ENCODE measurements at regions not wholly inside any gene's neighbourhood (a gene's known extent, or its start where the extent isn't known, plus 50 kb on each side); places are given as distances from the start of the nearest gene placed in this dataset.

DNA sequence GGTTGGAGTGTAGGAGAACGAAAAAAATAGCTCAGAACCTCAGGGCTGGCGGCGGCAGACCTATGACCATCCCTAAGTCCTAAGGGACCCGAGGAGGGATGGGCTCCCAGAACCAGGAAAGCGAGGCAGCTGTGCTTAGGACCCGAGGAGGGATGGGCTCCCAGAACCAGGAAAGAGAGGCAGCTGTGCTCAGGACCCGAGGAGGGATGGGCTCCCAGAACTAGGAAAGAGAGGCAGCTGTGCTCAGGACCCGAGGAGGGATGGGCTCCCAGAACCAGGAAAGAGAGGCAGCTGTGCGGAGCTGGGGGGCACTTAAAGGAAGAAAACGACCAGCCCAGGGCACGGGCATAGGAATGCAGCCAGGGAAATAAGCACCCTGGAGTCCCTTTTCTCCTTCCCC, 125.0 kb upstream of the DLG1 start:
- Mint-ChIP-seq H3K9me3 (no peaks in the 10 kb centered on the region), H3K4me3 (no peak overlapping the region), H3K4me1 (peaks cover 6 to 8% (median 8%) of the 10 kb centered on the region in 3 donors), H3K27ac (no peak overlapping the region), H3K27me3 (peaks cover 3 to 12% of the 10 kb centered on the region in 2 donors), H3K36me3 (no peaks in the 10 kb centered on the region)
- H3K27me3 ChIP-seq (replicated peaks in 1 of 2; ENCODE audit: control insufficient read depth in 2 of 2, extremely low read depth in 1 of 2, insufficient read depth in 2 of 2, low read length in 1 of 2): peaks cover 0 to 33% of the 10 kb centered on the region in 2 experiments
- no peaks in the 10 kb centered on the region for H3K9me3 ChIP-seq
- CTCF ChIA-PET: interaction anchor here in 1 of 2 donors (0.6 kb wide), 1 partner anchor 882 kb away, joined by 3 read pairs; no protein-coding TSS in a partner anchor
- WGBS (ENCODE audit: insufficient coverage): 78% methylated on average over 10 of the region's 11 CpGs
- POLR2A ChIA-PET: no interaction called here
- no peak overlapping the region for H3K27ac ChIP-seq (ENCODE audit: low read length)
- no peaks in the 10 kb centered on the region for H3K36me3 ChIP-seq (ENCODE audit: control insufficient read depth in 2 of 2, extremely low read depth in 1 of 2, insufficient read depth in 1 of 2, low read length in 1 of 2)
- H3K4me3 ChIP-seq (ENCODE audit: control insufficient read depth in 1 of 2, extremely low read depth in 1 of 2, low read length in 1 of 2): no peak overlapping the region
- DNase-seq (no peak), ATAC-seq (replicated peaks in 1 of 4) (no peak)
- H3K4me1 ChIP-seq (ENCODE audit: control insufficient read depth in 1 of 2, extremely low read depth in 1 of 2, insufficient read depth in 2 of 2, low read length in 2 of 2): peaks cover 6 to 8% of the 10 kb centered on the region in 2 experiments

DNA sequence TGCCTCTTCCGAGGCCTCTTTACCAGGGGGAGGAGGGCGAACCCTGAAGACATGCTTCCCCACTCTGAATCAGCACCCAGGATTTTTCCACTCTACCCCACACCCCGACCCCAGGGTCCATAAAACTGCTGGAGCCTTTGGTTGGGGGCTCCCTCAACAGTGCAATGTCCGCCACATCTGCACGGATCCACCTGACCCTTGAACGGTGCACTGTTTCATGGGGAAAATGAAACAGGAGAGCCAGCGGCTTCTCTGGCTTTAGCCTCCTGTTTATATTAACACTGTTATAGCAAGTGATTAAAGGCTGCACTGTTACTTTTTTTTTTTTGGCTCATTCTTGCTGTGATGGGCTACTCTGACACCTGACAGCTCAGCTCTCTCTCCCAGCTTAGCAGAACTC, 124.1 kb upstream of the DLG1 start:
- Mint-ChIP-seq H3K36me3 (no peaks in the 10 kb centered on the region), H3K4me1 (peaks cover 0 to 2% (median 2%) of the 10 kb centered on the region in 3 donors), H3K27me3 (peaks cover 3 to 12% of the 10 kb centered on the region in 2 donors), H3K9me3 (no peaks in the 10 kb centered on the region), H3K4me3 (no peak overlapping the region), H3K27ac (no peak overlapping the region)
- no peak overlapping the region for H3K4me3 ChIP-seq (ENCODE audit: control insufficient read depth in 1 of 2, extremely low read depth in 1 of 2, low read length in 1 of 2)
- ATAC-seq (replicated peaks in 1 of 4) (no peak), DNase-seq (no peak)
- no peak overlapping the region for H3K27ac ChIP-seq (ENCODE audit: low read length)
- peaks cover 0 to 2% of the 10 kb centered on the region in 2 experiments for H3K4me1 ChIP-seq (ENCODE audit: control insufficient read depth in 1 of 2, extremely low read depth in 1 of 2, insufficient read depth in 2 of 2, low read length in 2 of 2)
- ChIA-PET POLR2A (no interaction called here), CTCF (no interaction called here)
- 90% methylated on average over 4 of the region's 7 CpGs for WGBS (ENCODE audit: insufficient coverage)
- no peaks in the 10 kb centered on the region for H3K36me3 ChIP-seq (ENCODE audit: control insufficient read depth in 2 of 2, extremely low read depth in 1 of 2, insufficient read depth in 1 of 2, low read length in 1 of 2)
- H3K9me3 ChIP-seq: no peaks in the 10 kb centered on the region
- H3K27me3 ChIP-seq (replicated peaks in 1 of 2; ENCODE audit: control insufficient read depth in 2 of 2, extremely low read depth in 1 of 2, insufficient read depth in 2 of 2, low read length in 1 of 2): peaks cover 0 to 27% of the 10 kb centered on the region in 2 experiments

DNA sequence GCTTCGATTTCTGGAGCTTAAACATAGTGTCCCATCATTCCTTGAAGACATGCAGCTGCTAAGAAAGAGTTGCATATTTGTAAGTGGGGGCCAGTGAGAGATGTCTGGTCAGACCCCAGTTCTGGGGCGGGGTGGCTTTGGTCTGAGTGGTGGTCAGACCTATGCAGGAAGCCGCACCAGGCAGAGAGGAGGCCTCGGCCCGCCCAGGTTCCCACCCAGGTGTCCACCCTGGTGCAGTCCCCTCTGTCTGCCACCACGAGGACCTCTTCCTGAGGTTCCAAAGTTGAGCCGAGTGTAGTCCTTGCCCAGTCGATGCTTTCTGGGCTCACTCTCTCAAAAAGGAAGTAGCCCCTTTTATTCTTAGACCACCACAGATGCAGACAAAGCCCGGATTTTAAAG, 122.6 kb upstream of the DLG1 start:
- DNase-seq (no peak), ATAC-seq (replicated peaks in 1 of 4) (no peak)
- Mint-ChIP-seq H3K27me3 (peaks cover 3 to 12% of the 10 kb centered on the region in 2 donors), H3K4me1 (no peaks in the 10 kb centered on the region), H3K36me3 (no peaks in the 10 kb centered on the region), H3K4me3 (no peak overlapping the region), H3K9me3 (no peaks in the 10 kb centered on the region), H3K27ac (no peak overlapping the region)
- Histone ChIP-seq H3K36me3 (ENCODE audit: control insufficient read depth in 2 of 2, extremely low read depth in 1 of 2, insufficient read depth in 1 of 2, low read length in 1 of 2) (peaks cover 0 to 3% of the 10 kb centered on the region in 2 donors), H3K27me3 (replicated peaks in 1 of 2; ENCODE audit: control insufficient read depth in 2 of 2, extremely low read depth in 1 of 2, insufficient read depth in 2 of 2, low read length in 1 of 2) (peaks cover 0 to 27% of the 10 kb centered on the region in 2 experiments), H3K9me3 (no peaks in the 10 kb centered on the region), H3K4me3 (ENCODE audit: control insufficient read depth in 1 of 2, extremely low read depth in 1 of 2, low read length in 1 of 2) (no peak overlapping the region), H3K4me1 (ENCODE audit: control insufficient read depth in 1 of 2, extremely low read depth in 1 of 2, insufficient read depth in 2 of 2, low read length in 2 of 2) (peaks cover 0 to 2% of the 10 kb centered on the region in 2 experiments), H3K27ac (ENCODE audit: low read length) (no peak overlapping the region)
- 87% methylated on average over 5 of the region's 9 CpGs for WGBS (ENCODE audit: insufficient coverage)
- CTCF ChIA-PET: no interaction called here
- POLR2A ChIA-PET: no interaction called here

DNA sequence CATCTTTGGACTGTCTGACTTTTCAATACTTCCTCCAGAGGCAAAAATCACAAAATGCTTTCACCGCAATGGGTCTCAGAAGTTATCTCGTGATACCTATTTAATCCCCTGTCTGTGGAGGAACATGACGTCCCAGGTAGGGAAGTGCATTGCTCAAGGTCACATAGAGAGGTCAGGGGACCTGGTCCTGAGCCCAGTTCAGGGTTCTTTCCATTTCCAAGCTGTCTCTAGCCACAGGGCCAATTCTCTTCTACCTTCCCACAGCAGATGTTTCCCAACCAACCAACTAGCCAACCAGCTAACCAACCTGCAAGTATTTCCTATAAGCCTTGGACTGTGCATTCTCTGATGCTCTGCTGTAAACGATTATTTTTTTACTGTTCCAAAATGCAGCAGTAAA, 122.2 kb upstream of the DLG1 start:
- no peak overlapping the region for H3K4me3 Mint-ChIP-seq
- Histone ChIP-seq H3K36me3 (ENCODE audit: control insufficient read depth in 2 of 2, extremely low read depth in 1 of 2, insufficient read depth in 1 of 2, low read length in 1 of 2) (peaks cover 0 to 3% of the 10 kb centered on the region in 2 donors), H3K4me1 (ENCODE audit: control insufficient read depth in 1 of 2, extremely low read depth in 1 of 2, insufficient read depth in 2 of 2, low read length in 2 of 2) (peaks cover 0 to 2% of the 10 kb centered on the region in 2 experiments), H3K27me3 (replicated peaks in 1 of 2; ENCODE audit: control insufficient read depth in 2 of 2, extremely low read depth in 1 of 2, insufficient read depth in 2 of 2, low read length in 1 of 2) (peaks cover 0 to 26% of the 10 kb centered on the region in 2 experiments), H3K9me3 (no peaks in the 10 kb centered on the region), H3K27ac (ENCODE audit: low read length) (no peak overlapping the region), H3K4me3 (ENCODE audit: control insufficient read depth in 1 of 2, extremely low read depth in 1 of 2, low read length in 1 of 2) (no peak overlapping the region)
- no peaks in the 10 kb centered on the region for H3K9me3 Mint-ChIP-seq
- WGBS (ENCODE audit: insufficient coverage): 63% methylated on average over 4 of the region's 4 CpGs
- no peak overlapping the region for H3K27ac Mint-ChIP-seq
- DNase-seq (no peak), ATAC-seq (replicated peaks in 1 of 4) (no peak)
- CTCF ChIA-PET: no interaction called here
- H3K4me1 Mint-ChIP-seq: no peaks in the 10 kb centered on the region
- no peaks in the 10 kb centered on the region for H3K36me3 Mint-ChIP-seq
- POLR2A ChIA-PET: no interaction called here
- peaks cover 3 to 12% of the 10 kb centered on the region in 2 donors for H3K27me3 Mint-ChIP-seq

DNA sequence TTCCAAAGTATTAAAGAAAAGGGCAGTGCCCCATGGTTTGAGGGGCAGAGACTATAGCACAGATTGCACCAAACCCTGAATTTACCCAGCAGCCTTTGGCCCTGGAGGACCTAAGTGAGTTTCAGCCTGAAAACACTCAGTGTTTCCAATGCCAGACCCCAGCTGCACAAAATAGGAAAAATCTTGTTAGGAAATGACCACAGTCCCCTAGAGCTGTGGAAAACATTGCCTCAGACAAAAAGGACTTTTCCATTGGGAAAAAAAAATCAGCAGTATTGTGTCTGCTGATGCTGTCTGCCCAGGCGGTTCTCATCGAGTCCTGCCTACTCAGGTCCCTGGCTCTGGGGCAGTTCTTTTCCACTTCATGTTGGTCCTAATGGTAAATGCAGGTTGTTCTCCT, 121.7 kb upstream of the DLG1 start:
- Mint-ChIP-seq H3K36me3 (no peaks in the 10 kb centered on the region), H3K27ac (no peak overlapping the region), H3K4me1 (no peaks in the 10 kb centered on the region), H3K9me3 (no peaks in the 10 kb centered on the region), H3K27me3 (peaks cover 3 to 12% of the 10 kb centered on the region in 2 donors), H3K4me3 (no peak overlapping the region)
- Histone ChIP-seq H3K27ac (ENCODE audit: low read length) (no peak overlapping the region), H3K4me1 (ENCODE audit: control insufficient read depth in 1 of 2, extremely low read depth in 1 of 2, insufficient read depth in 2 of 2, low read length in 2 of 2) (no peaks in the 10 kb centered on the region), H3K4me3 (ENCODE audit: control insufficient read depth in 1 of 2, extremely low read depth in 1 of 2, low read length in 1 of 2) (no peak overlapping the region), H3K36me3 (ENCODE audit: control insufficient read depth in 2 of 2, extremely low read depth in 1 of 2, insufficient read depth in 1 of 2, low read length in 1 of 2) (peaks cover 0 to 3% of the 10 kb centered on the region in 2 donors), H3K27me3 (replicated peaks in 1 of 2; ENCODE audit: control insufficient read depth in 2 of 2, extremely low read depth in 1 of 2, insufficient read depth in 2 of 2, low read length in 1 of 2) (peaks cover 0 to 22% of the 10 kb centered on the region in 2 experiments), H3K9me3 (no peaks in the 10 kb centered on the region)
- ChIA-PET POLR2A (no interaction called here), CTCF (no interaction called here)
- ATAC-seq (replicated peaks in 1 of 4): no peak
- no peak for DNase-seq
- WGBS (ENCODE audit: insufficient coverage): 62% methylated on average over 2 of the region's 2 CpGs

DNA sequence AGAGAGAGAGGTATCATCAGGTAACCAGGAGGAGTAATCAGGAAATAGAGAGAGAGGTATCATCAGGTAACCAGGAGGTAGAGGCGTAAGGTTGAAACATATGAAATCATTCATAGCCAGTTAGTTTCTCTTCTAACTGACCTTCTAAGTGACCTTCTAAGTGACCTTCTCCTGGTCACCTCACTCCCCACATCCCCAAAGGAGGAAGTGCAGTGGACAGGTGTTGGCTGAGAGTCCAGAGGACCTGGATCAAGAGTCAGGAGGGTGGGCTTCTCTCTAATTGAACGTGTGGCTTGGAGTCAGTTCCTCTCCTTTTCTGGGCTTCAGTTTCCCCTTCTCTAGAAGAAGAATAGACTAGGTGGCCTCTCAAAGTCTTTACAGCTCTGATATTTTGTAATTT, 121.3 kb upstream of the DLG1 start:
- no CpG with 5 or more reads among the region's 2 CpGs for WGBS (ENCODE audit: insufficient coverage)
- ChIA-PET CTCF (no interaction called here), POLR2A (no interaction called here)
- H3K27me3 ChIP-seq (replicated peaks in 1 of 2; ENCODE audit: control insufficient read depth in 2 of 2, extremely low read depth in 1 of 2, insufficient read depth in 2 of 2, low read length in 1 of 2): peaks cover 0 to 21% of the 10 kb centered on the region in 2 experiments
- no peaks in the 10 kb centered on the region for H3K4me1 Mint-ChIP-seq
- peaks cover 0 to 3% of the 10 kb centered on the region in 2 donors for H3K36me3 ChIP-seq (ENCODE audit: control insufficient read depth in 2 of 2, extremely low read depth in 1 of 2, insufficient read depth in 1 of 2, low read length in 1 of 2)
- no peaks in the 10 kb centered on the region for H3K36me3 Mint-ChIP-seq
- ATAC-seq (replicated peaks in 1 of 4) (no peak), DNase-seq (no peak)
- H3K9me3 ChIP-seq: no peaks in the 10 kb centered on the region
- H3K27ac ChIP-seq (ENCODE audit: low read length): no peak overlapping the region
- no peak overlapping the region for H3K27ac Mint-ChIP-seq
- no peaks in the 10 kb centered on the region for H3K4me1 ChIP-seq (ENCODE audit: control insufficient read depth in 1 of 2, extremely low read depth in 1 of 2, insufficient read depth in 2 of 2, low read length in 2 of 2)
- H3K9me3 Mint-ChIP-seq: no peaks in the 10 kb centered on the region
- peaks cover 3 to 10% of the 10 kb centered on the region in 2 donors for H3K27me3 Mint-ChIP-seq
- H3K4me3 ChIP-seq (ENCODE audit: control insufficient read depth in 1 of 2, extremely low read depth in 1 of 2, low read length in 1 of 2): no peak overlapping the region
- no peak overlapping the region for H3K4me3 Mint-ChIP-seq
